ENCODE measurements at regions not wholly inside any gene's neighbourhood (a gene's known extent, or its start where the extent isn't known, plus 50 kb on each side); places are given as distances from the start of the nearest gene placed in this dataset.
"Not testable (repeated sequence)": the region's sequence is repeated elsewhere in the genome, so short reads cannot be mapped to it uniquely, and the experiment has no call there.

DNA sequence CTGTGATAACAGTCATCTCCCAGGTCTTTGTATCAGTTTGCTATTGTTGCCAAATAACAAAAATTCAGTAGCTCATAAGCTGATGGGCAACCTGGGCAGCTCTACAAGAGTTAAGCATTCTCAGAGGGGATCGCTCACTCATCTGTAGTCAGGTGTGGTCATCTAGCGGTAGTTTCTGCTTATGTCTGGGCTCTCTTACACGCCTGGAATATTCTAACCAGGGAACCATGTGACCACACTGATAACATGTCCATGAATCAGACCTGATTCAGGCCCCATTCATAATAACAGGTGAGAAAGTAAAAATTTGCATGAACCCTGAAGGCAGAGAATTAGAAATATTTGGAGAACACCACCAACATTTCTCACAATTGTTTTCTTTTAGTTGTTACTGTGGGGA is 576.1 kb downstream of the SLCO4C1 start:
- ChIA-PET POLR2A (no interaction called here), CTCF (no interaction called here)
- no peak for DNase-seq (ENCODE audit: extremely low spot score)
- no peak for TF ChIP-seq TARDBP (IDR thresholded peaks at IDR 0.05)

DNA sequence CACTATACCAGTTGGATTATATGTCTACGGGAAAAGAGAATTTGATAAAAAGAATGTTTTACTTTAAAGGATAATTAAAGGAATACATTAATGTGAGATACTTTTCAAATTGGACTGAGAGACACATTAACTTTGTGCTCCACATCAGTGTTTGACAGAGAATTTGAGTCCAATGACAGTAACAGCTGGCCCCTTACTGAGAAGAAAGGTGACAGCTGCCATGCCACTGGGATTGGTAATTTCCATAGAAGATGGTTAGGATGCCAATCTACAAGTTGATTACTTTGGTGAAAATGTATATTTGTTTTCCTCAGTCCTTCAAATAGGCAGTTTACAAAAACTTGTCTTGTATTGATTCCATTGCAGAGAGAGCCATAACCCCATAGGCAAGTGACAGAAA is 578.4 kb downstream of the SLCO4C1 start:
- ChIA-PET POLR2A (no interaction called here), CTCF (no interaction called here)
- DNase-seq (ENCODE audit: extremely low spot score), result no peak
- no peak for TF ChIP-seq TARDBP (IDR thresholded peaks at IDR 0.05)
- no peak for TF ChIP-seq SUZ12 (IDR thresholded peaks at IDR 0.05)
- no peak for TF ChIP-seq LEF1 (IDR thresholded peaks at IDR 0.05; ENCODE audit: borderline replicate concordance)
- no peak for TF ChIP-seq NFRKB (IDR thresholded peaks at IDR 0.05)
- no peak for TF ChIP-seq SP1 (IDR thresholded peaks at IDR 0.05)

- ChIA-PET POLR2A (no interaction called here), CTCF (no interaction called here)
- no peak for DNase-seq (ENCODE audit: extremely low spot score)
- TF ChIP-seq FOXA1 (IDR thresholded peaks at IDR 0.05), result no peak
- TF ChIP-seq FOXM1 (IDR thresholded peaks at IDR 0.05; ENCODE audit: borderline replicate concordance), result no peak
- no peak for TF ChIP-seq TARDBP (IDR thresholded peaks at IDR 0.05)
- TF ChIP-seq L3MBTL2 (conservative IDR thresholded peaks at IDR 0.05), result no peak
- TF ChIP-seq FOXK2 (IDR thresholded peaks at IDR 0.05), result no peak
- no peak for TF ChIP-seq SUZ12 (IDR thresholded peaks at IDR 0.05)
- no peak for TF ChIP-seq ZNF384 (IDR thresholded peaks at IDR 0.05)
- no peak for TF ChIP-seq HDGF (IDR thresholded peaks at IDR 0.05; ENCODE audit: borderline replicate concordance)
- no peak for TF ChIP-seq ARNT (IDR thresholded peaks at IDR 0.05)
- TF ChIP-seq PKNOX1 (IDR thresholded peaks at IDR 0.05), result no peak
- no peak for TF ChIP-seq ELF4 (IDR thresholded peaks at IDR 0.05)
- TF ChIP-seq CTBP1 (IDR thresholded peaks at IDR 0.05; ENCODE audit: borderline replicate concordance), result no peak
- no peak for TF ChIP-seq LEF1 (IDR thresholded peaks at IDR 0.05; ENCODE audit: borderline replicate concordance)
- no peak for TF ChIP-seq BHLHE40 (IDR thresholded peaks at IDR 0.05; ENCODE audit: borderline replicate concordance)
- no peak for TF ChIP-seq SP1 (IDR thresholded peaks at IDR 0.05)
- TF ChIP-seq NFRKB (IDR thresholded peaks at IDR 0.05), result no peak
Measured at GRCh38 chr5:101716941-101717340, 579.1 kb downstream of the SLCO4C1 start.

DNA sequence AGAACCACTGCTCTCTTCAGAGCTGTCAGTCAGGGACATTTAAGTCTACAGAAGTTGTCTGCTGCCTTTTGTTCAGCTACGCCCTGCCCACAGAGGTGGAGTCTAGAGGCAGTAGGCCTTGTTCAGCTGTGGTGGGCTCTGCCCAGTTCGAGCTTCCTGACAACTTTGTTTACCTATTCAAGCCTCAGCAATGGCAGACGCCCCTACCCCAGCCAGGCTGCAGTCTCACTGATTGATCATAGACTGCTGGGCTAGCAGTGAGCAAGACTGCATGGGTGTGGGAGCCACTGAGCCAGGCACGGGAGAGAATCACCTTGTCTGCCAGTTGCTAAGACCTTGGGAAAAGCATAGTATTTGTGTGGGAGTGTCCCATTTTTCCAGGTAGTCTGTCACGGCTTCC is 580.3 kb downstream of the SLCO4C1 start:
- DNase-seq (ENCODE audit: extremely low spot score); CTCF ChIA-PET; POLR2A ChIA-PET: not testable (repeated sequence)

GRCh38 chr5:101689306-101689705 is 606.8 kb downstream of the SLCO4C1 start:
- POLR2A ChIA-PET, result no interaction called here
- no peak for DNase-seq (ENCODE audit: extremely low spot score)
- TF ChIP-seq PKNOX1 (IDR thresholded peaks at IDR 0.05), result no peak
- no peak for TF ChIP-seq HDGF (IDR thresholded peaks at IDR 0.05; ENCODE audit: borderline replicate concordance)
- no peak for TF ChIP-seq TARDBP (IDR thresholded peaks at IDR 0.05)
- TF ChIP-seq L3MBTL2 (conservative IDR thresholded peaks at IDR 0.05), result no peak
- TF ChIP-seq SP1 (IDR thresholded peaks at IDR 0.05), result no peak
- TF ChIP-seq SUZ12 (IDR thresholded peaks at IDR 0.05), result no peak
- no peak for TF ChIP-seq BHLHE40 (IDR thresholded peaks at IDR 0.05; ENCODE audit: borderline replicate concordance)
- no peak for TF ChIP-seq ELF4 (IDR thresholded peaks at IDR 0.05)
- no peak for TF ChIP-seq FOXM1 (IDR thresholded peaks at IDR 0.05; ENCODE audit: borderline replicate concordance)
- TF ChIP-seq ZNF384 (IDR thresholded peaks at IDR 0.05), result no peak
- no peak for TF ChIP-seq FOXA1 (IDR thresholded peaks at IDR 0.05)
- CTCF ChIA-PET, result no interaction called here

- POLR2A ChIA-PET, result no interaction called here
- CTCF ChIA-PET, result no interaction called here
- TF ChIP-seq SUZ12 (IDR thresholded peaks at IDR 0.05) (no peak), BHLHE40 (IDR thresholded peaks at IDR 0.05; ENCODE audit: borderline replicate concordance) (no peak), FOXA1 (IDR thresholded peaks at IDR 0.05) (no peak), L3MBTL2 (conservative IDR thresholded peaks at IDR 0.05) (no peak), ARNT (IDR thresholded peaks at IDR 0.05) (no peak), ZNF384 (IDR thresholded peaks at IDR 0.05) (no peak), LEF1 (IDR thresholded peaks at IDR 0.05; ENCODE audit: borderline replicate concordance) (no peak), FOXK2 (IDR thresholded peaks at IDR 0.05) (no peak), TARDBP (IDR thresholded peaks at IDR 0.05) (no peak), SP1 (IDR thresholded peaks at IDR 0.05) (no peak), CTBP1 (IDR thresholded peaks at IDR 0.05; ENCODE audit: borderline replicate concordance) (no peak), PKNOX1 (IDR thresholded peaks at IDR 0.05) (no peak), HDGF (IDR thresholded peaks at IDR 0.05; ENCODE audit: borderline replicate concordance) (no peak), NFRKB (IDR thresholded peaks at IDR 0.05) (no peak), ELF4 (IDR thresholded peaks at IDR 0.05) (no peak), FOXM1 (IDR thresholded peaks at IDR 0.05; ENCODE audit: borderline replicate concordance) (no peak)
- no peak for DNase-seq (ENCODE audit: extremely low spot score)
Measured at GRCh38 chr5:101688156-101688555, 607.9 kb downstream of the SLCO4C1 start.

DNA sequence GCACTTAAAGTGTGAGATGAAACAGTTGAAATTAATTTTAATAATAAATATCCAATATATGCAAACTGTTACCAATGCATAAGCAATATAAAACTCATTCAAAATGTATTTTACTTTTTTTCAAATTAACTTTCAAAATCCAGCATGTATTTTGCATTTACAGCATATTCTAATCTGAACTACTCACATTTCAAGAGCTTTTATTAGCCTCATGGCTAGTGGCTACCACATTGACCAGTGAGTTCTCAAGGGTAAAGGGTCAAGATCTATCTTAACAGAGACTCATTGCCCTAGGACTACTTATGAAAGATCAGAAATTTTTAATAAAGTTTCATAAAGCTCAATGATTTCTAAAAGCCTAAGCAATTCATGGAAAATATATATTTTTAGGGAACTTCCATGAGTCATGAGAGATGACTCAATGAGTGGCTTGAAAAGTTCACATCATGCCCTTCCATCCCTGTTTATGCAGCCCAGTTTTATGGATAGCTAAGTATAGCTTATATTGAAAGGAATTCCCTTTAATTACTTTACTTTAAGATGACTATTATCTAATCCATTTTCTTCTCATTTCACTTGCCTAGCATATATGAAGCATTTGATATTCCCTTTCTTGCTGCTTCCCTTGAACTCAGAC is 608.6 kb downstream of the SLCO4C1 start:
- DNase-seq (ENCODE audit: extremely low spot score), result no peak
- ChIA-PET CTCF (interaction anchor here (1.3 kb wide), 1 partner anchor 9 kb away, joined by 6 read pairs; no protein-coding TSS in a partner anchor), POLR2A (no interaction called here)
- TF ChIP-seq PKNOX1 (IDR thresholded peaks at IDR 0.05) (no peak), ZNF384 (IDR thresholded peaks at IDR 0.05) (no peak), LEF1 (IDR thresholded peaks at IDR 0.05; ENCODE audit: borderline replicate concordance) (no peak), TARDBP (IDR thresholded peaks at IDR 0.05) (no peak), BHLHE40 (IDR thresholded peaks at IDR 0.05; ENCODE audit: borderline replicate concordance) (no peak)

Data from HEK293T (cell line).